Esophagus squamous epithelium (tissue), 4 donors: ENCODE measurements at regions not wholly inside any gene's neighbourhood (a gene's known extent, or its start where the extent isn't known, plus 50 kb on each side); places are given as distances from the start of the nearest gene placed in this dataset.

Experiments
- CTCF ChIP-seq, 6 experiments: fragments of 450-650 bp in 4 of 6; fragments of 200-600 bp in 2 of 6; sonication (generic) in 2 of 6; IDR thresholded peaks; one replicate each; pipeline ENCODE4 v1.5.1; 2016 to 2019; ENCODE audit warnings: antibody characterized with exemption in 6 of 6, mild to moderate bottlenecking in 4 of 6, moderate library complexity in 4 of 6
- POLR2A ChIP-seq, 4 donors: fragments of 450-650 bp; IDR thresholded peaks; one replicate each; pipeline ENCODE4 v1.6.1; 2017; ENCODE audit warnings: antibody characterized with exemption in 4 of 4, mild to moderate bottlenecking in 4 of 4, moderate library complexity in 3 of 4

- TF ChIP-seq CTCF (IDR thresholded peaks at IDR 0.05) (no peak), POLR2A (IDR thresholded peaks at IDR 0.05) (no peak)
Measured at GRCh38 chrX:40827331-40827730, 92.0 kb upstream of the MED14 start.
